NCI-H146 treated with DMSO at 0.1 percent for 48 hours (cell line): ENCODE measurements at regions not wholly inside any gene's neighbourhood (a gene's known extent, or its start where the extent isn't known, plus 50 kb on each side); places are given as distances from the start of the nearest gene placed in this dataset.

Source experiments
- DNase-seq: peaks from one replicate; lab custom pipeline; 2025; ENCODE audit not compliant: unreplicated experiment; lab: John Stamatoyannopoulos, UW

DNA sequence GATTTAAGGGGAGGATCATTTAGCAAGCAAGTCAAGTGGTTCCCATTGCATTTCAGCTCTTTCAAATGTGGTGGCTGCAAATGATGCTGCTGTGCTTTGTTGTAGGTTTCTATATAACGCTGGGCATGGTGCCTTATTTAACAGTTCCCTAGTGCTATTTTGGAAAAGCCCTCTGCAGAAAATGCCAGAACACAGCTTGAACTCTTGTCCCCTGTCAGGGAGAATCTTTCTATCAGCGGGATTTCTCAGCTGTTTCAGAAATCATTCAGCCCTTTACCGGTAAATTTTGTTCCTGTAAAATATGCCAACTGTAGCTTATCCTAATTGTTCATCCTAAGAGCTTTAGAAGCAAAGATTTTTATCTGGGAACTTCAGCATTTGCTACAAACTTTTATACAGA, 77.8 kb upstream of the DTNA start:
- DNase-seq: no peak

DNA sequence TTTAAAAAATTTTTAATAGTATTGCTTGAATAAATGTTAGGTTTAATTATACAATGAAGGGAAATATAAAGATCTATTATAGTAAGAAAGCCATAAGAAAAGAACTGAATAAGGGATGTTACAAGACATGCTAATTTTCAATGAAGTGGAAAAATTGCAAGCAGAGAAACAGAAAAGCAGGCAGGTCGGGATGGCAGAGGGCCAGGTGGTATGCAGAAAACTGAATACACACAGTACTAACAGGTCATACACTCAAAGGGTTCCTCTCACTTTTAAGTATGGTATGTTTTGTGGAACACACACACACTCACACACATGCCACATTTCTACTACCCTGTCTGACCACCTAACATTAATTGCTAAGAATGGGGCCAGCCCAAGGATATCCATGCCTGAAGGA, 76.7 kb upstream of the DTNA start:
- DNase-seq: no peak

DNA sequence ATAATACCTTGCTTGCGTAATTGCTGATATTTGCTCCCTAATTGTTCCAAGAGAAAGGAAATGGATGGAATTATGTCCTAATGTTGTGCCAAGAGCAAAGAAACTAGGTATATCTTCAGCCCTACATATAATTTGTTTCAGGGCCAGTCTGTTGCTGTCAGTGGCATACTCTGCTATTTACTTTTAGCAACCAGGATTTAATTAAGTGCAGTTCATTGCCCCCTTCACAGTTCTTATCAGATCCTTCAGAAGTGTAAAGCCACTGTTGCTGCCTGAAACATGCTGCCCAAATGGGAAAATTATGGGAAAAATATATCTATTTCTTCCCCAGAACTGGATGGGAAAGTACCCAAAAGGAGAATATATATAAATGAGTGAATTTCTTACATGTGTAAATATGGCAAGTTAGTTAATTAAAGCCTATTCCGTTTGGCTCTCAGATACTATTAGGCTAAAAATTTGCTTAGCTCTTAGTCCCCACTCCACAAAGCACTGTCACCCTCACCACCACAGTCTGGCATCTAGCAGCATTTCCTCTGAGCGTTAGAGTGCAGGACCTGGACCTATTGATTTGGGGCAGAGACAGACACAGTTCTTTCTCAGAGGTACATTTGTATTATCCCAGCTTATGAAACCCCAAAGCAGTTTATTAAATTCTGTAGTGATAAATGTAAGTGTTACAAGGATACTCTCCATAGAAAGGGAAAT, 72.8 kb upstream of the DTNA start:
- DNase-seq: peak; percentile 87

DNA sequence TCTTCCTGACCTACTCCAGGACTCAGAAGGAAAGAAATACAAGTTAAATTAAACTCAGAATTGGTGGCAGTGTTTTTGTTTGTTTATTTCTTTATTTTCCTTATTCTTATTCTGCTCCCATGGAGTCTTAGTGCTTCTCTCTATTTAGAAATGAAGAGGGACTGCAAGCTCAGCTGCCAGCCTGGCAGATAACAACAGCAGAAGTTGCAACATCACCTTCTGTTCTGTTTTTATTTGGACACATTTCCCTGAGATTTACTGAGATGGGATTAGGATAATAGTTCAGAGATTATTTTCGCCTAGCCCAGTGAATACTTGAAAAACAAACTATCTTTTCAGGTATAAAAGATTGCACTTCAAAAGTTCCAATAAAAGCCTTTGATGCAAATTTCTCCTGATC, 70.4 kb upstream of the DTNA start:
- no peak for DNase-seq

DNA sequence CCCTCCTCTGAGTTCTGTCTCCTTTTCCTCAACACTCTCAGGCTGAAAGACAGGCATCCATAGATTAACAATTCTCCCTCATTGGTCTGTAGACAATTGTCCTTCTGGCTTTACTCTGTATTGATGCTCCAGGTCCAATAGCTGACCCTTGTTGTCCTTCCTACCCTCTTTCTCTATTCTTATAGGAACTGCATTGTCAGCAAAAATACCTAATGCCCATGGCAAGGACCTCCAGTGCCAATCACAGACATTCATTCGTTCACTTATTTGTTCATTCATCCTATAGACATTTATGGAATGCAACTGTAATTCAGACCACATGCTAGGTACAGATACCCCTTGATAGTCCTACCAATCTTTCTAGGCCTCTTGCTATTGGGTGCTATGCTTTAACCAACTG, 69.8 kb upstream of the DTNA start:
- DNase-seq: no peak

DNA sequence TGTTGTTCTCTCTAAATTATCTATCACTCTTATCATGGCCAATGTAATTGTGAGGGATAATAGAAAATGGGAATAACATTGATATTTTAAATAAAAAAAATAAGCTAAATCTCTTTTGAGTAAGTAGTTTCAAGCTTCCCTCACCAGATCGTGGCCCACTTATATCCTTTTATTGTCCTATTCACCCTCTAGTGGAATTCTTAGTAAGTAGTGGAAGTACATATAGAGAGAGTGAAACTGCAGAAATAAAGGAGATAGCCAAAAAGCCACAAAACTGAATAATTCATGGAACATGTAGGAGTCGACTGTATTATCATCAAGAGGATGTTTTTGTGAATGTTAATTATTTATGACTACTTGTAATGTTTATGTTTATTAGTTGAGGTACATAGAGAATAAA, 66.1 kb upstream of the DTNA start:
- no peak for DNase-seq

DNA sequence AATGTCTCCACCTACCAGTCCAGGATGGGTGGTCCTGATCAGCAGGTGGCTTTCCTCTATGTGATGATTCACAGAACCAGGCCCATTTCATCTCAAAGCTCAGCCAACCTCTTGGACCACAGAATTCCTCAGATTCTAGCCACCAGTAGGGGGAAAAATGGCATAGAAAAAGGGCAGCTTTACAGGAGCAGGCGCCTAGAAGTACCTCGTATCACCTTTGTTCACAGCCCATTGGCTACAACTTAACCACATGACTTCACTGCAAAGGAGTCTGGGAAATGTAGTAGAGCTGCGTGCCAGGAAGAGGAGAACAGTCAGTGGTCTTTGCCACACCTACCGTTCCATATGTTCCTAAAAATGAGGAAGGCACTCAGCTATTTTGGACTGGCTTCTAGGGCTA, 62.8 kb upstream of the DTNA start:
- no peak for DNase-seq

DNA sequence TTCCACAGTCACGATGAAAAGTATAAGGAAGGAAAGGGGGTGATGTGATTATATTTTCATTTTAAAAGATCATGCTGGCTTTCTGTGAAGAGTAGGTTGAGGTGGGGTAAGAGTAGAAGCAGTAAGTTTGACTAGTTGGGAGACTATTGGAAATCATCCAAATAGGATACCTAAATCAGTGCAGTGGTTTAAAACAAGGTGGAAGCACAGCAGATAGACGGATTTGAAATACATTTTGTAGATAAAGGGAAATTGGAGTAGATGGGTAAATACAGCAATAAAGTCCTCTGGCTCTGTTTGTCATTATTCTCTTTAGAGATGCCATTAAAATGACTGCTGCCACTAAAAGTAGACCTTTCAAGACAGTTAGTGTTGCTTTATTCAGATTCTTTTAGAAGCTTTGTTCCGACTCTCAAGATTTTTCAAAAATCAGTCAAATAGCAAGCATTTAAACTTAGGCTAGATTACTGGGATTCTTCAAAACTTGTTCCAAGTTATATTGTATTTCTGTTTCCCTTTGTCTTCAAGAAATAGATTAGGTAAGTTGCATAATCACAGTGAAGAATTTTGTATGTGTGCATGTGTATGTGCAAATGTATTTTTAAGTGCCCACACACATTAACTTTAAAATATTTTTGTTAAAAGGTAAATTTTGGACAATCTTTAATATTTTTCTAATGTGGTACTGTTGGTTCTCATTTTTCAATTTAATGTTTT, 61.7 kb upstream of the DTNA start:
- DNase-seq: no peak

DNA sequence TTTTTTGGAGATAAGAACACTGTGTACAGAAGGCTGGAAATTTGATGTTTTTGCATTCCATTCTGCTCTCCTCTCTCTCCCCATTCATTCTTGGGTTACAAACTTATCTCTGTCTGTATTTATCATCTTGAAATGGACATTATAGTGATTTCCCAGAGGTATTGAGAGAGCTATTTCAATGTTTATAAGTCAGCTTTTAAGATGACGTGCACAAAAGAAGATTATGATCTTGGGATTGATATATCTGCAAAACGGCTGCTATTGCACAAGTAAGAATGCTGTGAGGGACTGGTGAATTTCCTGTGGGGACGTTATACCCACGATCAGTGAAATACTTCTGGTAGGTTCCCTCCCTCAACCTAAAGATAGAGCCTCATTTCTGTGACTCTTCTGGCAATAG, 61.0 kb upstream of the DTNA start:
- DNase-seq: no peak

DNA sequence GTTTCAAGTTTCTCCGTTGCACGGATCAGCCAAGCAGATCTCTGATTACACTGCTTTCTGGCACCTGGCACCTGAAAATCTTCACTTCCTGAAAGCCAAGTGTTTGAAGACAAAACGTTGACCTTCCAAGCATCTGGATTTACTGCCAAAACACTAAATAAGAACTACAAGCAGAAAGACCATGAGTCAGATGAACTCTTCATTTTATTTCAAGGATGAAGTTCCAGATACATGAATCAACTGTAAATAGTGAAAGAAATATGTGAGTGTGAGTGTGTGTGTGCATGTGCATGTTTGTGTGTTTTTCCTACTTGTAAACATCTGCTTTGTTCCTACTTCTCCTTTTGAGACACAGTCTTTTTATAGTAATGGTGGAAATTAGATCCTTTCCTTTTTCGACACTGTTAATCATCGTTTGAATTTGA, 60.0 kb upstream of the DTNA start:
- no peak for DNase-seq

DNA sequence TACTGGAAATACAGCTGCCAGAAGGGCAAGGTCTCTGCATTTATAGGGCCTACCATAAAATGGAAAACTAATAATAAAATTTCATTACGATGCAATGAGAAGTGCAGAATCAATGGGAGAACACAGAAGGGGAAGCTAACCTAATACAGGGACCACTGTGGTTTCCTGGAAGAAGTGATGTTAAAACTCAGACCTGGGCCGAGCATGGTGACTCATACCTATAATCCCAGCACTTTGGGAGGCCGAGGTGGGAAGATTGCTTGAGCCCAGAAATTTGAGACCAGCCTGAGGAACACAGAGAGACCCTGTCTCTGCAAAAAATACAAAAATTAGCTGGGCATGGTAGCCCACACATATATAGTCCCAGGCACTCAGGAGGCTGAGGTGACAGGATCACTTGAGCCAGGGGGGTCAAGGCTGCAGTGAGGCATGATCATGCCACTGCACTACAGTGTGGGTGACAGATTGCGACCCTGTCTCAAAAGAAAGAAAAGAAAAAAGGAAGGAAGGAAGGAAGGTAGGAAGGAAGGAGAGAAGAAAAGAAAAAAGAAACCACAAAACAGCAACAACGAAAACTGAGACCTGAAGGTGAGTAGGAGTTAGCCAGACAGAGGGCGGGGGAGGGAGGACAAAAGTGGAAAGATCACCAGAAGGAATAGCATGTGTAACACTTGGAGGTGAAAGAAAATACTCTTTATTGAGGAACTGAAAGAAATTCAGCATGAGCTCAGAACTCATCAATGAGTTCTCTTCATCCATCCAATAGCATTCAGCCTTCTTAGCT, 58.3 kb upstream of the DTNA start:
- no peak for DNase-seq

DNA sequence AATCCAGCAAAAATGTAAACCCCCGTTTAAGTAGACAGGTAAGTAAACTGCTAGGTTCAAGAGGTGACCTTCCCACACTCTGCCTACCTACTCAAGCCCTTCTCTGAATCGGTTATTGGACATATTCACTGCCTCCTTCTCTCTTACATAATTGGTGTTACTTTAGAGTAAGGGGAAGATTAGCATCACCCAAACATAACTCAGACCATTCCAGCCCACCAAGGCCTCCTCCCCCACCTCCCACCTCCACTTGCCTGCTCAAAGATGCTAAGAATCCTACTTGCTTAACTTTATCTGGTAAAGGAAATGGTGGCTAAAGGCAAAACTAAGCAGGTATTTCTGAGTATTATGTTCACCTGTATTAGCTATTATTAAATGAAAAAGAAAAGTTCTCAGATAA, 55.0 kb upstream of the DTNA start:
- no peak for DNase-seq

DNA sequence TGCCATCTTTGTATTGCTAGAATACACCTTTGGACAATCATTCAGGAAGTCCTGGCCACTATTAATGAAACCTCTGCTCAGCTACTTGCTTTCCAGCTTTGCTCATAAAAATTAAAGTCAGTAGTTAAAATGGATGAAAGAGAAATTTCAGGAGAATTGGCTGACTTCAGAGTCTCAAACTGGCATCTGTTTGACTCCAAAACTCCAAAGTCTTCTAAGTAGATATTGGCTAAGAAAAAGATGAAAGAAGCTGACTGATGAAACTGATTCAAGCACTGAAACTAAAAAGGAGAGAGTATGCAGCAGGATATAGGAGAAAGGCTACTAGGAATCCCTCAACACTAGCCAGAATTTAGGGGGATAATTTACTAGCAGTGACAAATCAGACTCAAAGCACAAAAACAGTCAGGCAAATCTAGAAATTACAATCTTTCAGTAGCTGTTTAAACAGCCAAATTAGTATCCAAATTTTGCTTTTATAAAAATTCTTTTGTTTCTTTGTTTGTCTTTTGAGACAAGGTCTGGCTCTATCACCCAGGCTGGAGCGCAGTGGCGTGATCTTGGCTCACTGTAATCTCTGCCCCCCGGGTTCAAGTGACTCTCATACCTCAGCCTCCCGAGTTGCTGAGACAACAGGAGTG, 52.1 kb upstream of the DTNA start:
- DNase-seq: no peak

DNA sequence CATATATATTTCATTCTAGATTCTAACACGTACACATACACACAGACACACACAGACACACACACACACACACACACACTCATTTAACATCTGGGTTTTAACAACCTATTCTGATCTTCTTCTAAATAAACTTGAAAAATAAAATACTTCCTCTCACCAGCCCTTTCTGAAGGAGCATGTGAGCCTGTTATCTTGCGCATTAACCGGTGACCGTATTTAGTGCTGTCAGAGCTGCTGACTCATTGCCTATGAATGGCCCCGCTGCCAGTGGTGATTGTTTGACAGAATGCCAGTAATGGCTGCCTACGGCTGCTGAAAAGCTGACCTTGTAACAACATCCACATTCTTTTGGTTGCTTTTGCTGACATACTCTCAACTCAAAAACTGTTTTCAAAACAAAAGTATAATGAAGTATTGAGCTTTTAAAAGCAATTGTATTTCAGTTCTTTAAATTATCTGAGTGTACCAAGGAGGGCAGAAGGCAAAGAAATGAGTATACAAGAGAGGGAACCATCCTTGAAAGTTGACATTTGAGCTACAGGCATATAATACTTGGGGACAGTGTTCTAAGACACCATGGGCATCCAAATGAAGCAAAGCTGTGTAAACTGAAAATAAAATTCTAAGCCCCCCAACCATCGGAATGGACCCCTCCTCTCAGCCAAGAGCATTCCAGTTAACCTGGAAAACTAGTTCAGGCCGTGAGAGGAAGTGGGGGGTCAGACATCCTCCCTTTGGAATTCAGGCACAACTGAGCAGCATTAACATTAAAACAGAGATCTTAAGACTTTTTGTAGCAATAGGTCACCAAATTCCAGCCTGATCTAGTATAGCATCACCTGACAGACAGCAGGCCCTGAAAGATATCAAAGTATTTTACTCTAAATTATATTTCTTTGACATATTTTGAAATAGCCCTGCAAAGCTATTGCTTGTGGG, 50.2 kb upstream of the DTNA start:
- DNase-seq: peak; percentile 84
